Smooth muscle cell (in vitro differentiated cells): ENCODE measurements at regions not wholly inside any gene's neighbourhood (a gene's known extent, or its start where the extent isn't known, plus 50 kb on each side); places are given as distances from the start of the nearest gene placed in this dataset.
A peak's percentile ranks its signal among the peaks of the same experiment; 100 is the strongest.

ENCODE experiments used
- DNase-seq: peaks from one replicate; lab custom pipeline; 2025; ENCODE audit not compliant: unreplicated experiment; lab: John Stamatoyannopoulos, UW
- H2AFZ ChIP-seq: fragments of 200-600 bp; sonication (generic); 2 replicates; pipeline ENCODE4 v1.6.0; 2016; ENCODE audit warnings: antibody characterized with exemption, low read depth, mild to moderate bottlenecking
- H3F3A ChIP-seq: fragments of 200-600 bp; sonication (generic); 2 replicates; pipeline ENCODE4 v1.6.0; 2017; ENCODE audit warnings: antibody characterized with exemption, low read depth
- H3K27ac ChIP-seq: fragments of 200-600 bp; sonication (generic); 2 replicates; pipeline ENCODE4 v1.5.1; 2016; ENCODE audit warnings: low read depth, mild to moderate bottlenecking
- H3K27me3 ChIP-seq: fragments of 200-600 bp; sonication (generic); 2 replicates; pipeline ENCODE4 v1.6.1; 2016; ENCODE audit warnings: low read depth, mild to moderate bottlenecking
- H3K36me3 ChIP-seq: fragments of 200-600 bp; sonication (generic); 2 replicates; pipeline ENCODE4 v1.5.1; 2016; ENCODE audit warnings: low read depth
- H3K4me1 ChIP-seq: fragments of 200-600 bp; sonication (generic); 2 replicates; pipeline ENCODE4 v1.5.1; 2016; ENCODE audit warnings: low read depth
- H3K4me2 ChIP-seq: fragments of 200-600 bp; sonication (generic); 2 replicates; pipeline ENCODE4 v1.6.0; 2016; ENCODE audit warnings: mild to moderate bottlenecking
- H3K4me3 ChIP-seq: fragments of 200-600 bp; sonication (generic); 2 replicates; pipeline ENCODE4 v1.5.1; 2016; ENCODE audit warnings: mild to moderate bottlenecking
- H3K79me2 ChIP-seq: fragments of 200-600 bp; sonication (generic); 2 replicates; pipeline ENCODE4 v1.6.0; 2016; ENCODE audit warnings: low read depth, mild to moderate bottlenecking
- H3K9ac ChIP-seq: fragments of 200-600 bp; sonication (generic); 2 replicates; pipeline ENCODE4 v1.6.0; 2016; ENCODE audit warnings: low read depth
- H3K9me3 ChIP-seq: fragments of 200-600 bp; sonication (generic); replicated peaks from 2 replicates; pipeline ENCODE4 v1.5.1; 2016; ENCODE audit warnings: low read depth
- H4K20me1 ChIP-seq: fragments of 200-600 bp; sonication (generic); 2 replicates; pipeline ENCODE4 v1.6.0; 2016; ENCODE audit warnings: low read depth
- CTCF ChIP-seq: fragments of 200-600 bp; sonication (generic); IDR thresholded peaks from 2 replicates; pipeline ENCODE4 v1.5.1; 2017; ENCODE audit warnings: borderline replicate concordance, mild to moderate bottlenecking, antibody characterized with exemption; ENCODE audit not compliant: insufficient read depth, poor library complexity, severe bottlenecking
- WGBS: methylation state at CpG from one replicate; pipeline ENCODE4 v1.1.7; 2016; ENCODE audit warnings: low lambda C conversion rate; 5-methylcytosine and 5-hydroxymethylcytosine counted together

- Histone ChIP-seq H3K36me3 (no peaks in the 10 kb centered on the region), H3K79me2 (no peaks in the 10 kb centered on the region), H3K4me3 (no peak overlapping the region), H3K9me3 (no peaks in the 10 kb centered on the region), H3F3A (no peaks in the 10 kb centered on the region), H2AFZ (no peak overlapping the region), H3K4me2 (no peak overlapping the region), H3K9ac (no peak overlapping the region), H4K20me1 (no peaks in the 10 kb centered on the region), H3K4me1 (no peaks in the 10 kb centered on the region), H3K27ac (no peak overlapping the region), H3K27me3 (no peaks in the 10 kb centered on the region)
- WGBS: 83% methylated on average over 4 of the region's 4 CpGs
- no peak for TF ChIP-seq CTCF
- no peak for DNase-seq
Measured at GRCh38 chr7:52195664-52196063, 839.8 kb upstream of the POM121L12 start.

- Histone ChIP-seq H3K4me1 (no peaks in the 10 kb centered on the region), H3K9ac (no peak overlapping the region), H3K79me2 (no peaks in the 10 kb centered on the region), H3K27ac (no peak overlapping the region), H3K27me3 (no peaks in the 10 kb centered on the region), H3K4me2 (no peak overlapping the region), H3K36me3 (no peaks in the 10 kb centered on the region), H3K4me3 (no peak overlapping the region), H4K20me1 (no peaks in the 10 kb centered on the region), H2AFZ (no peak overlapping the region), H3K9me3 (peaks cover 7% of the 10 kb centered on the region), H3F3A (no peaks in the 10 kb centered on the region)
- no peak for TF ChIP-seq CTCF
- WGBS: 93% methylated on average over 2 of the region's 2 CpGs
- no peak for DNase-seq
Measured at GRCh38 chr7:52189153-52189778, 846.2 kb upstream of the POM121L12 start.

GRCh38 chr7:52184006-52184703 lies 851.3 kb upstream of the POM121L12 start:
- no peaks in the 10 kb centered on the region for H3K4me1 ChIP-seq
- H2AFZ ChIP-seq: peak overlapping the region; percentile 36
- no peaks in the 10 kb centered on the region for H3K36me3 ChIP-seq
- H3K9me3 ChIP-seq: peaks cover 9% of the 10 kb centered on the region
- no peaks in the 10 kb centered on the region for H3K79me2 ChIP-seq
- WGBS: 83% methylated on average over 8 of the region's 8 CpGs
- no peaks in the 10 kb centered on the region for H4K20me1 ChIP-seq
- no peak overlapping the region for H3K27ac ChIP-seq
- H3F3A ChIP-seq: no peaks in the 10 kb centered on the region
- H3K27me3 ChIP-seq: no peaks in the 10 kb centered on the region
- no peak overlapping the region for H3K4me2 ChIP-seq
- no peak for DNase-seq
- no peak for TF ChIP-seq CTCF
- H3K4me3 ChIP-seq: no peak overlapping the region
- H3K9ac ChIP-seq: no peak overlapping the region

GRCh38 chr7:52179934-52180333 lies 855.5 kb upstream of the POM121L12 start:
- Histone ChIP-seq H3K9me3 (peaks cover 9% of the 10 kb centered on the region), H2AFZ (no peak overlapping the region), H3K27me3 (no peaks in the 10 kb centered on the region), H3K79me2 (no peaks in the 10 kb centered on the region), H3F3A (no peaks in the 10 kb centered on the region), H3K9ac (no peak overlapping the region), H3K4me3 (no peak overlapping the region), H3K4me1 (no peaks in the 10 kb centered on the region), H3K4me2 (no peak overlapping the region), H4K20me1 (no peaks in the 10 kb centered on the region), H3K27ac (no peak overlapping the region), H3K36me3 (no peaks in the 10 kb centered on the region)
- WGBS: 95% methylated on average over 8 of the region's 8 CpGs
- DNase-seq: no peak
- TF ChIP-seq CTCF: no peak
